HCEC 1CT (cell line): ENCODE measurements at regions not wholly inside any gene's neighbourhood (a gene's known extent, or its start where the extent isn't known, plus 50 kb on each side); places are given as distances from the start of the nearest gene placed in this dataset.

Experiments used
- DNase-seq: peaks from one replicate; pipeline ENCODE4 v3.0.0-alpha.2; 2017

DNA sequence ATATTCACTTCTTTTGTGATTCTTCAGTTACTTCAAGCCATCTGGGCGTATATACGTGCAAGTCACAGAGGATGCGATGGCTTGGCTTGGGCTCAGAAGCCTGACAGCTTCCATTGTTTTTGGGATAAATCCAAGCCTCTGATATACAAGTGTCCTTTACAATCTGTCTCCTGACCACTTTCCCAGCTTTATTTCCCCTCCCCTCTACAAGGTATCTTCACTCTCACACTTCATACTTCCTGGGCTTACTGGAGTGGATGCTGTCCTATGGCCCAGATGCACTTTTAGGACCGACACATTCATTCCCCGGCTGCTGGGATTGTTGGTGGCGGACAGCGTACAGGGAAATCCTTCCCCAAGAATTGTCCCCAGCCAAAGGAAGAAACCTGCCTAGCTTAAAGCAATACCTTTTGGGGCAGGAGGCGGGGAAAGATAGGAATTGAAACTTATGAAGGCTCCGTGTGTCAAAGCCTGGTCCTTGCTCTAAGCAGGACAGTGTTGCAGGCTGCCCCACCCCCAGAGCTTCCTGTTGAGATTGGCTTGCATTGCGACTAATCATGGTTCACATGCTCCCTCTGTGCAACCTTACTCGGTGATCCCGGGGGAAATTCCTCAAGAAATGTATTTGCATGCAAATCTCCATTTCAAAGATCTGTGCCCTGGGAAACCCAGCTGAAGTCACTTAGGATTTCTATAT, 802.9 kb upstream of the ID2 start:
- no peak for DNase-seq

DNA sequence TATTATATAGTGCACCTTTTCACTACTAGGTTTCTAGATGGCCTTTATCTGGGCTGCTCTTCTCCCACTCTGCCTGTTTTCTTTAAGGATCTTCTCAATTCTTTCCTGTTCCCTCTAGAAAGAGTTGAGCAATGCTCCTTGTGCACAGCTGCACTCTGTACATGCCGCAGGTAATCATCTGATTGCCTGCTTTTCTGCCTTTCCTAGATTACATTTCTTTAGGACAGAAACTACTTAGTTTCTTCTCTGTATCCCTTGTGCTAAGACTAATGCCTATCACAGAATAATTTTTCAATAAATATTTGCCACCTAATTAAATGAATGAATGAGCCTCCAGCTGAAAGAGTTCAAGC, 802.4 kb upstream of the ID2 start:
- DNase-seq = no peak

DNA sequence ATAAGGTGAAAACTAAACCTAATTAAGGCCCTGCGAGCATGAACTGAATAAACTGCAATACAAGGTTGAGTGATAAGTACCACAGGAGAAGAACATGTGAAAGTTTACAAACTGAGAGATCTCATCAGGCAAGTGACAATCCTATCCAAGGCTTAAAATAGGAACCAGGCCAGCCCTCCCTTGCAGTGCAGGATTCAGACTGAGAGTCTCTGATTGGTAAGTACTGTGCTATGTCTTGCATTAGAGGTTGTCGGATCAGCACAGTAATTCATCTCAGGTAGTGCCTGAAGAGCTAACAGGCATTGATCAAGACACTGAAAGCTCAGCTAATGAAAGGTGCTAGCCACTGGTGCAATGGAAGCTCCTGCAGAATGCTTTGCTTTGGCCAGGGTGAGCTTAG, 801.7 kb upstream of the ID2 start:
- no peak for DNase-seq

DNA sequence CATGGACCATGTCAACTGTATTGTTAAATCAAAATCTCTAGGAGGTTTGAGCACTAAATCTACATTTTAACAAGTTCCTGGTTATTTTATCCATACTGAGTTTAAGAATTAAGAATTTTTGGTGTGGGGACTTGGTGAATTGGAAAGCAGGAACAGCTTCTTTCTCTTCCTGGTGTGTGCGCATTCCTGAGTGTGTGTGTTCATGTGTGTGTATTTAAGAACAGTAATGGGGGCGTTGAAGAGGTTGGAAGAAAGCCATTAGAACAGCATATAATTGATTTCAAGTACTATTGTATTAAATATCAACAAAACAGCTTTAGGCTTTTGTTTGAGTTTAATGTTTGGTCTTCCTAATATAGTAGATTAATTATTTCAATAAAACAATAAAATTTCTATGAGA, 801.3 kb upstream of the ID2 start:
- DNase-seq = no peak

DNA sequence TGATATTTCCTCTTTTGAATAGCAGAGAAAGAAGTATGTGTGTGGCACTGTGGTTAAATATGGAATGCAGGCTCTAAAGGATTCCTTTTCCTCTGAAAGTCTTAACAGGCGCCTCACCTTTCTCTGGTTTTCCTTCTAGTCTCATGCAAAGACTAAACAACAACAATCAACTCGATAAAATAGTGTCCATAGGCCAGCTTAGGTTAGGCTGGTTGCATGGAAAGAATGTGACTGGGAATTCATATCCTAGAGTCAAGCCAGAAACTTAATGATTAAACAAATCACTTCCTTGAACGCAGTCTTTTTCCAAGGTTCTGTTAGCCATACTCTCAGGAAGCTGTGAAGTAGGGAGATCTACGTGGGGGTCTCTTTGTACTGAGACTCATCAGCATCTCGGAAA, 800.8 kb upstream of the ID2 start:
- no peak for DNase-seq

DNA sequence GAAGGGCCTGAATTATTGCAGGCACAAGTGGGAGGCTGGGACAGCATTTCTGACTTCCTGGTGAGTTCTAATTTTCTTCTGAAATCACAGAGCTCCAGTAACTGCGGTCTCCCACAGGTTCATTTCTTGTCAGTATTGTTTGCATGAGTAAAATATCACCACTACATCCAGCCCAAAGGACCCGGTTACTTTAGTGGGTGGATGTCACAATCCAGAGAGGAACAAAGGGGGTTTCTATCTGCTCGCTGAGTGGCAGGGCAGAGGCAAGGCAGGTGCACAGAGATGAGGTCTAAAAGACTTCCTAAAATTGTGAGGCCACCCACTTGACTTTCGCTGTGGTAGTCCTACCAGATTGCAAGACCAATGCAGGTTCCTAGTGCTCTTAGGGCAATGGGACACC, 800.4 kb upstream of the ID2 start:
- no peak for DNase-seq

DNA sequence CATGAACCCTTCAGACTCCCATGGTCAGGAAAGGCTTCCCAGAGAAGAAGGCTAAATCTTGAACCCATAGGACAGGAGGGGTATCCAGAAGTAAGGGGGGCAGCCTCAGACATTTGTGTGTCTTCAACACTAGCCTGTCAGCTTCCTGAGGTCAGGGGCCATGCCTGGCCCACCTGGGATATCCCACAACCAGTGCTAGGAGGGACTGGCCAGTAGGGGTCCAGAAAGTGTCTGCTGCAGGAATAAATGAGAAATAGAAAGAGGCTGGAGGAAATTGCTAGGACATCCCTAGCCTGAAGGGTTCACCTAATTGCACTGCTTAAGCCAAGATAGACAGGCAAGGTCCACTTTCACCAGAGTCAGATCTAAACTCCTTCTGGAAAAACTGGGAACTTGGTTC, 799.6 kb upstream of the ID2 start:
- DNase-seq = no peak

DNA sequence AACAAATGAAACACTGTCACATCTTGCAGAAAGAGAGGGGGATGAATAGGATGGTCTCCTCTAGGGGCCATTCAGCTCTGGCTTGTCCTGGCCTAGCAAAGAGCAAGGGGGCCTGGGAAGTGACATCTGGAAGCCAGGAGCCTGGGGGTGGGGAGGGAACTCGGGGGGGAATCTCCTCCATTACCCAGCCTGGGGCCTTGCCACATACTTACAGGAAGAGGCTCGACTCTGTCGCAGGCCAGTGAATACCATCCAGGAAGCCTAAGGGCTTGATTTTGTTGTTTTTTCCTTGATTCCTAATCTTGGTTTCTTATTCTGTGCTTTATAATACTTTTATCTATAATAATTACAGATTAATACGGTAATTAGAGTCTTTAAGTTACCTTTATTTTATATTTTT, 797.5 kb upstream of the ID2 start:
- no peak for DNase-seq

DNA sequence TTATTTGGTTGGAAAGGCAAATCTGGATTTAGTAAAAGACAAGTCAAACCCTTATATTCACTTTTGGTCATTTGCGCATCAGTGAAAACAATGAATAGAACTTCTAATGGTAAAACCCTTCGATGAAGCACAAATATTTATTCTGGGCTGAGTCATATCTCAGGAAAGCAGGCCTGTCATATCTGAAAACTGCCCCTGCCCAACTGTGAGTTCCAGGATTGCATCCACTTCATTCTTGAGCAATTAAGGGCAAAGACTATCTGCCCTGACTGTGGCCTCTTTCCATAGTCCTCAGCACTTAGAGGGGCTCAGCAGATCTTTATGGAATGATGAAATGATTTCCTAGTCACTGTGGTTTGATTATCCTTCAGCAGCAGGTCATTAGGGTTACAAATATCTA, 795.2 kb upstream of the ID2 start:
- no peak for DNase-seq

DNA sequence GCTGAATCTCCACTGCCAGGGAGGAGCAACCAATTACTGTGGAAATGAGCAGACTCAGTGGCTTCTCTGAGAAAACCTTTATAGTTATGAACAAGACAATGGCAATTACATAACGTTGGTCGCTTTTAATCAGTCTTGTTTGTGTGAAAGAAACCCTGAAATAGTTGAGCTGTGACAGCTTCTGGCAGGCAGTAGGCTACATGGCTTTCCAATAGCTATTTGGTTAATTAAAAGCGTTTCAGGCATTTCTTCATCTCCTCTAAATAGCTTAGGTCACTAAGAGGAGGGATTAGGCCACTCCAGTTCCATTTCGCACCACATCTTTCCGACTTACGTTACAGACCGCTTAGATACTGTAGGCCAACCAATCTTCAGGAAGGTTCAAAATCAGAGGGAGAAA, 794.4 kb upstream of the ID2 start:
- DNase-seq = no peak

DNA sequence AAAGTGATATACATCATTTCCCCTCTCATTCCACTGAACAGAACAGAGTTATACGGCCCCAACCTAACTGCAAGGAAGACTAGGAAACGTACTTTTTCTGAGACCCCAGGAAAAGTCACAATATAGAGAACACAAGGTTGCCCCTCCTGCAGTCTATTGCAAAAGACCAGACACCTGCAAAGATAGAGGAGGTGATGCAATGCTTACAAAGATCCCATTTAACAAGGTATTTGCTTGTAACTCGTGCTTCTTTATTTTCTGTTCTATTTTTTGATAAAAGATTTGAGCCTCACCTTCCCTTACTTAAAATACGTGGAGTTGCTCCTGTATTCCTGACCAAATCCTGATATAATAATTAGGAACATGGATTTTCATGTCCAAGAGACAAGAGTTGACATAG, 793.0 kb upstream of the ID2 start:
- no peak for DNase-seq

DNA sequence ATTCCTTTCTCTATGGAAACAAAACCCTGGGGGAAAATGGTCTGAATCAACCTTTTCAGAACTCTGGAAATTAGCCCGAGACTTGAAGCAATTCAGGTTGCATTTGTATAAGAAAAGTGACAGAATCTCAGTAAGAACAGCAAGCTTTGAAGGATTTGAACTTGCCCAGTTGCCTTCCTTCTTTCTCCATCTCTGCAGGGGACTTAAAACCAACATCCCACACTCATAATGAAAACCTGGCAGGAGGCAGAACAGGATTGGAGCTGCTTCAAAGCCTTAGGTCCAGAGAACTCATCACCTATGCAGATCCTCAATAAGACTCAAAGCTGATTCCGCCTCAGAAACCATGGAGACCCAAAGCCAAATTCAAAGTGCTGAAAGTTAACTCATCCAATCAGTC, 790.5 kb upstream of the ID2 start:
- DNase-seq = no peak

DNA sequence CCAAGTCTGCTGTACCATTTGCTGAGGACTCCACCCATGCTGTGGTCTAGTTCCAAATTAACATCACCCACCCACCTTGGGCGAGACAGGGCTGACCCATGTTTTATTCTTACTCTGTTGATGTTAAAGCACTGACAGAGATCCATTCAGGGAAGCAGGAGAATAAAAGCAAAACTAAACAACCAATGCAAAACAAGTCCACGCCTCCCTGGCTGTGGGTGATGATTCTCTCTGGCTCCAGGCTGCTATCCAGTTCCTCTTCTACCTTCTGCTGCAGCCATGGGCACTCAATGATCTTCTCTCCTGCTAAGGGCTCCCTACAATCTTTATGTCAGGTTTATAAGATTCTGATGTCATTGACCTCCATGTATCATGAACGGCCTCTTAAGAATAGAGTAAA, 786.6 kb upstream of the ID2 start:
- no peak for DNase-seq

DNA sequence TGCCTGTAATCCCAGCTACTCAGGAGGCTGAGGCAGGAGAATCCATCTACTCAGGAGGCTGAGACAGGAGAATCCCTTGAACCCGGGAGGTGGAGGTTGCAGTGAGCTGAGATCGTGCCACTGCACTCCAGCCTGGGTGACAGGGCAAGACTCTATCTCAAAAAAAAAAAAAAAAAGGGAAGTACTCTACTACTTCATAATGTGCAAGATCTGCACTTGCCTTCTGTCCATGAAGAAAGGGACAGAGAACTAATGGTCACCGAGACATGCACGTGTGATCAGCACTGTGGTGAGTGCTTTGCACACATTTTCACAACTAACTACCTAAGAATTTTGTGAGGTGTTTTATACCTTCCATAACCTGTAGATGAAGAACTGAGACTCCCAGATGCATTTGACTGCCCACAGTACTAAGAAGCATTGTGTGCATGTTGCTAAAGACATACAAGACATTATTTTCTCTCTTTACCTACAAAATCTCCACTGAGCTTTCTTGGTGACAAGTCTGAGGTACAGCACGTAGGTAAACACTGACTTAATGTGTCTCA, 784.8 kb upstream of the ID2 start:
- no peak for DNase-seq

DNA sequence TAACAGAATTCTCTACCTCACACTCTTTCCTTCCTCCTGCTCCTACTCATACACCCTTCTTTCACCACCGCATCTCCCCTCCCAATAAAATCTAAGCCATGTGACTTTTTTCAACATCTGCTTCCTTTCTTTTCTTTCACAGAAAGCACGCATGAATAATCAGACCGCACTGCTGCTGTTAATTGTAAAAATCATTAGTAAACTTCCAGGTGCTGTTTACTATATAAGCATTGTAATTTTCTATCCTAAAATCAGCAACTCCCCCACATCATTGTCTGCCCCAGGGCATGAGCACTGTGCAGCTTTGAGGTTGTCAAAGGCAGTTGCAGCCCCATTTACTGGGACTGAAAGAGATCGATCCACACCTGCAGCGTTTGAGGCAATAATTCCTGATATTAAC, 782.6 kb upstream of the ID2 start:
- no peak for DNase-seq

DNA sequence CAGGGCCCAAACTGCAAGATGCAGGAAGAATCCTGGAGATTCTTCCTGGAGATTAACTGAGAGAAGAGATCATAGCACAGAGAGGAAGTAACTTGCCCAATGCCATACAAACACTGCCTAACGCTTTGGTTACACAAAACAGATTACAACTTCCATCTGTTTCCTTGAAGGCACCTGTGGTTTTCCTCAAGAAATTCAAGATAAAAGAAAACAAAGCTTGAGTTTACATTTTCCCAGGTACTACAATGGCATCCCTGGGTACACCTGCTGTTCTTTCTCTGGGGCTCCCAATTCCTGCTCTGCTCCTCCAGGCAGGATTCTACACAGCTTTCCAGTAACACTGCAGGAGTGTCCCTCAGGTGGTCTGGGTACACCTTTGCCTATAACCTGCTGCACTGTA, 781.9 kb upstream of the ID2 start:
- no peak for DNase-seq

DNA sequence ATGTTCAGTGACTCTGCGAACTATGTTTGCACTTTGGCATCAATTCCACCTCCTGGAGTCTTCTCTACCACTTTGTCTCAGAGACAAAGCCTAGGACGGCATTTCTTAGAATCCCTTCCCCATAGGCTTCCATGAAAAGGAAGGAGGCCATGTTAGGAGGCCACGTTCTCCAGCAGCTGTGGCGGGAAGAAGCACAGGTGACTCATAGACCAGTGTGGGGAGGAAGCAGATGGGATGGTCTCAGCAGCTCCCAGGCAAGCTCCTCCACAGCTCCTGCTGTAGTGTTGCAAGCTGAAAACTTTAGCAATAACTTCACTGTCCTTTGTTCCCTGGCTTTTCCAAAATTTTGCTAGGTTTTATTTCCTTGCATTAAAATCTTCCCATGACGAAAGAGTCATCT, 781.3 kb upstream of the ID2 start:
- DNase-seq = no peak

DNA sequence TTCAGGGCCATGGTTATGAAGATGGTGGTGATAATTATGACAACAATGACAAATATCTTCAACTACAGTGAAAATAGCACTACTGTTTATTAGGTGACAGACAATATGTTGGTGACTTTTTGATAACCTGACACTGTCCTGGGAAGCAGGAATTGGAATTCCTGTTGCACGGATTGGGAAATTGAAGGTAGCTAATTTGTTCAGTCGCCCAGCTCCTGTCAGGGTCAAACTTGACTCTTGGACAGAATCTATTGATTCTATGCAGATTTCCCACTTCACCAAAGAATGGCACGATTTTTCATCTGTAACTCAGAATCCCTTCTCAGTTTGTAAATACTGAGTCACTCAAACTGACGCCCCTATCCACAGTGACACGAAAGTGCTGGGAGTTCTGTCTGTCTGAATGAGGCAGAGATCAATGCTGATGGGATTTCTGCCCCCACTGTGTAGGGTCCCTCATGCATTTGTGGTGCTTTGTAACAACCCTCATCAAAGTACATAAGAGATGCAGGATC, 779.5 kb upstream of the ID2 start:
- DNase-seq = no peak

DNA sequence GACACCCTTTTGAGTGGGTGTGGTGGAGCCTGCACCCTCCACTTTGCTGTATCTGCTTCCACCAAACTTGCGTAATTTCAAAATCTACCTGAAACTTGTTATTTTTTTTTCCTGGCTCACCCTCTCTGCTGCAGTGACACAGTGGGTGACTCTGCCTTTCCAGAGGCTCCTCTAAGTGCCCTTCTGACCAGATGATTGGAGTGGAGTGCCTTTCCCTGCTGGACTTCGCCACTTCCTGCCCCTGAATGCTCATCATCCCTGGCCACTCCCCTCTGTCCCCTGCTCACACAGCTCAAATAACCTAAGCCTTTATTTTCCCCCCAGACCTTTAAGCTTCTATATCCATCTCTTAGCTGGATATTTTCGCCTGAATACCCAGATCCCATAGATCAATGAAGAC, 777.5 kb upstream of the ID2 start:
- no peak for DNase-seq

DNA sequence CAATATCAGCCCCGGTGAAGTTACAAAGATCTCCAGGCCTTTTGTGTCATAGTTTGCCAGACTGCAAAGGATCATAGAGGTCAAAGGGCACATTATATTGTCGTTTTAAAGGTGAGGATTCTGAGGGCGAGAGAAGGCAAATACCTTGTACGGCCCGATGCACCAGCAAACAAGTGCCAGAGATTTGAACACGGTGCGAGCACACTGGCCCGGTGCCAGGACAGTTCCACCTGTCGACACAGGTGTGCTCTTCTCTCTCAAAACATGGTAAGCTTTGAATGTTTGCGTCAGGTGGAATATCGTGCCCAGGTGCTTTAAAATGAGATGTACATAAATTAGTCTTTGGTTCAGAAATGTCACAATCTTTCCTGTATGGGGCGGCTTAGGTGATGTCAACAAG, 776.1 kb upstream of the ID2 start:
- DNase-seq = no peak

DNA sequence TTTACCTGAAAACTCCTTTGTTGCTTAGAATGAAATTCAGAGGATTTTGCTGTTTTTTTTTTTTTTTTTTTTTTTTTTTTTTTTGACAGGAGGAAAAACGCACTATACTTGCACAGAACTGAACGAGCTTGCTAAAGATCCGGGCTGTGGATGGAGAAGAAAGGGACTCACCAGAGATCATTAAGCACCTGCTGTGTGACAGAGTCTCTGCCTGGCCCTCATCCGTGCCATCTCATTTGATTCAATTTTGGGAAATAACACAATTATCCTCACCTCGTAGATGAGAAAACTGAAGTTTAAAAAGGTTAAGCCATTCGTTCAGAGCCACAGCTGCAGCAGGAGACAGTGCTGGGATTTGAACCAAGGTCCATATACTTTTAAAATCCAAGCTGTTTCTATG, 775.4 kb upstream of the ID2 start:
- no peak for DNase-seq

DNA sequence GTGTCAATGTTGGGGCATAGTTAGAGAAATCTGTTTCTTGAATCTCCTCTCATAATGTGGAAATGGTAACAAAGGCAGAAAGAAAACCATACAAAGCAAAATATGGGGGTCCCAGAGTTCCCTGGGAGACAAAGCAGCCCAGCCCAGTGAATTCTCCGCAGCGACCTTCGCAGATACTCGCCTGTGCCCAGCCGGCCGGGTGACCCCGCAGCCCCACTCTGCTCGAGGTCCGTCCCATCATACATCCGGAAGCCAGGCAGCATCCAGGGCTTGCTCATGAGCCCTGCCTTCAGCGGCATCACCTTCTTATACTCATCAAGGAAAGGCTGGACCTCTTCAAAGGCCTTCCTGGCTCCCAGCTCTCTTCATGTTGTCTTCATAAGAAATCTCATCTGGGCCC, 774.8 kb upstream of the ID2 start:
- no peak for DNase-seq

DNA sequence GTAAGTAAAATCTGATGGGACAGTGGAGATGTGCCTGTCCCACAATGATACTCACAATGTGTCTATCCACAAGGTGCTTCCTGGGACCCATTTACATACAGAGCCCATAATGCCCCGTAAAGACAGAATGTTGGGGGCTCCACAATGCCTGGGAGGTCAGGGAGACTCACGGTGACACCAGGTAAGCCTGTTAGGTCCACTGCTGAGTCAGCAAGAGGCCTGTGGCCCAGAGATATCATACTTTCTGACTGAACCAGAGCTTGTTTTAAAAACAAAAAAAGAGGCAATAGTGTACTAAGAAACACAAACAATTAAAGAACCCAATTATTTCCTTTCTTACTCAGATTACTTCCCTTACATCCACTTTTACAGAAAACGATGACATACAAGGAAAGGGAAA, 771.1 kb upstream of the ID2 start:
- no peak for DNase-seq

DNA sequence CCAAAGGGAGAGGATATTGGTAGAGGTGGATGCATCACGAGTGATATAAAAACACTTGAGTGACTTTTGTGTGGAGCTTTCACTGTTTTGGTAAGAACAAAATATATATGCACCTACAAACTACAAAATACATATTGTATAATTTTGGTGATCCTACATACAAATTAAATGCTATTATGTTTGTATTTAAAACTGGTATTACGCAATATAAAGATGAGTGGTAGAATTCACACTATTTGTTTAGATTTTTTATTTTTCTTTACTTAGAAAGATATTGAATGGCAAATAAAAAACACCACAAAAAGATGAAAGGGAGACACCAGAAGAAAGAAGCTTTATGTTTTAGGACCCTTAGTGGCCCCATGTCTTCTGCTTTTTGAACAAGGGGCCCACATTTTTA, 770.7 kb upstream of the ID2 start:
- DNase-seq = no peak

DNA sequence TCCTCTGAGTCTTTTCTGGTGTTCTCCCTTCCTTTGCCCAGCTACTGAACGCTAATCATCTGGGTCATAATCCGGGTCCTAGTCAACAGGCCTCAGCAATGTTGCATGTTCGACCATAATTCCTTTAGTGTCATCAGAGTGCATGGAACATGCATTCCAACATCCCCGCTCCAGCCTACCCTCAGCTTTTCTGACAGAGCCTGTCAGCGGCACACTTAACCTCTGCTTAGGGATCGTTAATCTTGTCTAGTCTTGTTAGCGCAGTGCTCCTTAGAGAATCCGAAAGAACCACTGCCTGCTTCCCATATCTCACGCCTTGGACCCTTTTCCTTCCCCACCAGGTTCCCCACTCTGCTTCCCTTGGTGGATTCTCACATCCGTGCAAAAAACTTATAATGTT, 767.9 kb upstream of the ID2 start:
- DNase-seq = no peak
